ENCODE measurements at regions not wholly inside any gene's neighbourhood (a gene's known extent, or its start where the extent isn't known, plus 50 kb on each side); places are given as distances from the start of the nearest gene placed in this dataset.
"Not testable (repeated sequence)": the region's sequence is repeated elsewhere in the genome, so short reads cannot be mapped to it uniquely, and the experiment has no call there.

GRCh38 chr3:190193210-190193609 lies 72.5 kb upstream of the P3H2 start:
- no peak for DNase-seq (ENCODE audit: low read depth in 2 of 3, low spot score in 1 of 3)

- DNase-seq (ENCODE audit: low read depth in 2 of 3, low spot score in 1 of 3), result no peak
Measured at GRCh38 chr3:190192739-190193138, 72.0 kb upstream of the P3H2 start.

GRCh38 chr3:190192087-190192486 lies 71.4 kb upstream of the P3H2 start:
- DNase-seq (ENCODE audit: low read depth in 2 of 3, low spot score in 1 of 3), result no peak

GRCh38 chr3:190188197-190188596 lies 67.5 kb upstream of the P3H2 start:
- DNase-seq (ENCODE audit: low read depth in 2 of 3, low spot score in 1 of 3), result no peak

GRCh38 chr3:190183121-190183520 lies 62.4 kb upstream of the P3H2 start:
- DNase-seq (ENCODE audit: low read depth in 2 of 3, low spot score in 1 of 3), result no peak

- DNase-seq (ENCODE audit: low read depth in 2 of 3, low spot score in 1 of 3), result no peak
Measured at GRCh38 chr3:190182418-190183043, 61.8 kb upstream of the P3H2 start.

GRCh38 chr3:190180268-190180667 lies 59.6 kb upstream of the P3H2 start:
- DNase-seq (ENCODE audit: low read depth in 2 of 3, low spot score in 1 of 3), result no peak

- DNase-seq (ENCODE audit: low read depth in 2 of 3, low spot score in 1 of 3), result no peak
Measured at GRCh38 chr3:190178779-190179178, 58.1 kb upstream of the P3H2 start.

- not testable (repeated sequence) for DNase-seq (ENCODE audit: low read depth in 2 of 3, low spot score in 1 of 3)
Measured at GRCh38 chr3:190176933-190177525, 56.3 kb upstream of the P3H2 start.

GRCh38 chr3:190176106-190176505 lies 55.4 kb upstream of the P3H2 start:
- not testable (repeated sequence) for DNase-seq (ENCODE audit: low read depth in 2 of 3, low spot score in 1 of 3)

GRCh38 chr3:190175490-190175889 lies 54.8 kb upstream of the P3H2 start:
- DNase-seq (ENCODE audit: low read depth in 2 of 3, low spot score in 1 of 3), result no peak

- DNase-seq (ENCODE audit: low read depth in 2 of 3, low spot score in 1 of 3), result no peak
Measured at GRCh38 chr3:190174471-190174870, 53.8 kb upstream of the P3H2 start.

GRCh38 chr3:190173426-190173825 lies 52.7 kb upstream of the P3H2 start:
- no peak for DNase-seq (ENCODE audit: low read depth in 2 of 3, low spot score in 1 of 3)

- DNase-seq (ENCODE audit: low read depth in 2 of 3, low spot score in 1 of 3), result no peak
Measured at GRCh38 chr3:190172751-190173150, 52.1 kb upstream of the P3H2 start.
